ENCODE measurements at regions not wholly inside any gene's neighbourhood (a gene's known extent, or its start where the extent isn't known, plus 50 kb on each side); places are given as distances from the start of the nearest gene placed in this dataset.

- no peak for TF ChIP-seq CTCF (IDR thresholded peaks at IDR 0.05)
- Mint-ChIP-seq H3K4me3 (ENCODE audit: unreplicated experiment) (no peak overlapping the region), H3K9me3 (ENCODE audit: low read depth) (no peaks in the 10 kb centered on the region), H3K36me3 (ENCODE audit: low read depth) (peaks cover 1% of the 10 kb centered on the region), H3K27ac (ENCODE audit: unreplicated experiment) (no peak overlapping the region), H3K4me1 (ENCODE audit: low read depth) (peaks cover 11% of the 10 kb centered on the region), H3K27me3 (ENCODE audit: low read depth) (no peaks in the 10 kb centered on the region)
- DNase-seq (ENCODE audit: low spot score), result no peak
Observed at GRCh38 chr21:16554503-16554902, 824.7 kb downstream of the USP25 start.

GRCh38 chr21:16563116-16563515, 833.3 kb downstream of the USP25 start:
- no peak for DNase-seq (ENCODE audit: low spot score)
- no peaks in the 10 kb centered on the region for H3K36me3 Mint-ChIP-seq (ENCODE audit: low read depth)
- H3K4me3 Mint-ChIP-seq (ENCODE audit: unreplicated experiment), result no peak overlapping the region
- no peaks in the 10 kb centered on the region for H3K9me3 Mint-ChIP-seq (ENCODE audit: low read depth)
- TF ChIP-seq CTCF (IDR thresholded peaks at IDR 0.05), result no peak
- no peaks in the 10 kb centered on the region for H3K27me3 Mint-ChIP-seq (ENCODE audit: low read depth)
- H3K27ac Mint-ChIP-seq (ENCODE audit: unreplicated experiment), result peak overlapping the region; percentile 65
- H3K4me1 Mint-ChIP-seq (ENCODE audit: low read depth), result peaks cover 47% of the 10 kb centered on the region

GRCh38 chr21:16563795-16564194, 834.0 kb downstream of the USP25 start:
- H3K27ac Mint-ChIP-seq (ENCODE audit: unreplicated experiment), result peak overlapping the region; percentile 89
- H3K27me3 Mint-ChIP-seq (ENCODE audit: low read depth), result no peaks in the 10 kb centered on the region
- no peak overlapping the region for H3K4me3 Mint-ChIP-seq (ENCODE audit: unreplicated experiment)

GRCh38 chr21:16568244-16568643, 838.5 kb downstream of the USP25 start:
- H3K4me1 Mint-ChIP-seq (ENCODE audit: low read depth), result peaks cover 74% of the 10 kb centered on the region

More at GRCh38 chr21:16563795-16564194, 834.0 kb downstream of the USP25 start:
- peaks cover 1% of the 10 kb centered on the region for H3K36me3 Mint-ChIP-seq (ENCODE audit: low read depth)
- H3K4me1 Mint-ChIP-seq (ENCODE audit: low read depth), result peaks cover 52% of the 10 kb centered on the region
- H3K9me3 Mint-ChIP-seq (ENCODE audit: low read depth), result no peaks in the 10 kb centered on the region
- no peak for DNase-seq (ENCODE audit: low spot score)
- no peak for TF ChIP-seq CTCF (IDR thresholded peaks at IDR 0.05)

GRCh38 chr21:16568661-16569060, 838.9 kb downstream of the USP25 start:
- Mint-ChIP-seq H3K4me3 (ENCODE audit: unreplicated experiment) (no peak overlapping the region), H3K36me3 (ENCODE audit: low read depth) (peaks cover 4% of the 10 kb centered on the region)
- no peak for TF ChIP-seq CTCF (IDR thresholded peaks at IDR 0.05)

More at GRCh38 chr21:16568244-16568643, 838.5 kb downstream of the USP25 start:
- no peak overlapping the region for H3K4me3 Mint-ChIP-seq (ENCODE audit: unreplicated experiment)
- no peaks in the 10 kb centered on the region for H3K9me3 Mint-ChIP-seq (ENCODE audit: low read depth)
- no peak for TF ChIP-seq CTCF (IDR thresholded peaks at IDR 0.05)
- DNase-seq (ENCODE audit: low spot score), result no peak
- H3K27me3 Mint-ChIP-seq (ENCODE audit: low read depth), result no peaks in the 10 kb centered on the region
- H3K27ac Mint-ChIP-seq (ENCODE audit: unreplicated experiment), result no peak overlapping the region
- H3K36me3 Mint-ChIP-seq (ENCODE audit: low read depth), result peaks cover 4% of the 10 kb centered on the region

More at GRCh38 chr21:16568661-16569060, 838.9 kb downstream of the USP25 start:
- Mint-ChIP-seq H3K27ac (ENCODE audit: unreplicated experiment) (peak overlapping the region; percentile 32), H3K27me3 (ENCODE audit: low read depth) (no peaks in the 10 kb centered on the region), H3K9me3 (ENCODE audit: low read depth) (no peaks in the 10 kb centered on the region), H3K4me1 (ENCODE audit: low read depth) (peaks cover 74% of the 10 kb centered on the region)
- no peak for DNase-seq (ENCODE audit: low spot score)

All from chondrocyte (in vitro differentiated cells).